WTC11 (cell line): ENCODE measurements at regions not wholly inside any gene's neighbourhood (a gene's known extent, or its start where the extent isn't known, plus 50 kb on each side); places are given as distances from the start of the nearest gene placed in this dataset.

Source experiments
- ATAC-seq: fragments of 200-7000 bp; cut with Tn5 transposase; 2 replicates; pipeline ENCODE4 v1.10.0; 2021; ENCODE audit warnings: mild to moderate bottlenecking, moderate library complexity
- CTCF ChIA-PET: fragments of 300-600 bp; sonication (Branson Sonifier 250); formaldehyde crosslinking; loops from one replicate; lab custom pipeline; 2021; ENCODE audit warnings: antibody characterized with exemption; lab: Charles Lee
- POLR2A ChIA-PET: fragments of 350-600 bp; sonication (Branson Sonifier 250); formaldehyde crosslinking; loops from one replicate; lab custom pipeline; 2021; ENCODE audit warnings: antibody characterized with exemption; lab: Charles Lee
- DNase-seq: peaks from one replicate; pipeline ENCODE4 v3.0.0; 2021; ENCODE audit warnings: low spot score
- H3K27ac Mint-ChIP-seq: 2 replicates; pipeline ENCODE4 v1.8.0; 2021; ENCODE audit warnings: mixed read lengths
- H3K27me3 Mint-ChIP-seq: 2 replicates; pipeline ENCODE4 v1.8.0; 2021; ENCODE audit warnings: low read depth, mild to moderate bottlenecking, moderate library complexity, mixed read lengths
- H3K36me3 Mint-ChIP-seq: 2 replicates; pipeline ENCODE4 v1.8.0; 2021; ENCODE audit warnings: mixed read lengths
- H3K4me1 Mint-ChIP-seq: 2 replicates; pipeline ENCODE4 v1.8.0; 2022; ENCODE audit warnings: mixed read lengths
- H3K4me3 Mint-ChIP-seq: 2 replicates; pipeline ENCODE4 v1.8.0; 2021; ENCODE audit warnings: mild to moderate bottlenecking, moderate library complexity, mixed read lengths
- H3K9me3 Mint-ChIP-seq: 2 replicates; pipeline ENCODE4 v1.8.0; 2021; ENCODE audit warnings: mixed read lengths
- ATF2 ChIP-seq: sonication (generic); formaldehyde crosslinking; IDR thresholded peaks from 2 replicates; pipeline ENCODE4 v1.8.1; 2022; ENCODE audit warnings: low read depth, missing genetic modification reagents, borderline replicate concordance
- ELF4 ChIP-seq: sonication (generic); formaldehyde crosslinking; IDR thresholded peaks from 2 replicates; pipeline ENCODE4 v1.8.1; 2022; ENCODE audit warnings: low read depth, mild to moderate bottlenecking, moderate library complexity, missing genetic modification reagents
- FOXJ3 ChIP-seq: sonication (generic); formaldehyde crosslinking; IDR thresholded peaks from 2 replicates; pipeline ENCODE4 v1.9.0; 2021; ENCODE audit warnings: missing genetic modification reagents, mild to moderate bottlenecking, borderline replicate concordance
- FOXP1 ChIP-seq: sonication (generic); formaldehyde crosslinking; IDR thresholded peaks from 2 replicates; pipeline ENCODE4 v1.8.0; 2022; ENCODE audit warnings: missing genetic modification reagents, mild to moderate bottlenecking, moderate library complexity, borderline replicate concordance
- GRHL2 ChIP-seq: fragments of 250-450 bp; sonication (Bioruptor Pico); IDR thresholded peaks from 2 replicates; pipeline ENCODE4 v1.8.0; 2022; ENCODE audit warnings: mild to moderate bottlenecking, moderate library complexity; ENCODE audit not compliant: insufficient replicate concordance, severe bottlenecking
- HMGA2 ChIP-seq: fragments of 250-450 bp; sonication (Bioruptor Pico); IDR thresholded peaks from 2 replicates; pipeline ENCODE4 v1.4.0; 2021; ENCODE audit warnings: mild to moderate bottlenecking, moderate library complexity
- NFE2L1 ChIP-seq: sonication (generic); formaldehyde crosslinking; IDR thresholded peaks from 2 replicates; pipeline ENCODE4 v1.8.1; 2023; ENCODE audit warnings: missing genetic modification reagents
- NR3C1 ChIP-seq: sonication (generic); formaldehyde crosslinking; conservative IDR thresholded peaks from 2 replicates; pipeline ENCODE4 v1.8.1; 2023; ENCODE audit warnings: low read depth, mild to moderate bottlenecking, missing genetic modification reagents
- ZNF138 ChIP-seq: sonication (generic); formaldehyde crosslinking; conservative IDR thresholded peaks from 2 replicates; pipeline ENCODE4 v1.8.1; 2022; ENCODE audit warnings: mild to moderate bottlenecking, moderate library complexity, missing genetic modification reagents
- ZNF423 ChIP-seq: fragments of 250-450 bp; sonication (Bioruptor Pico); IDR thresholded peaks from 2 replicates; pipeline ENCODE4 v2.1.2; 2022; ENCODE audit warnings: mild to moderate bottlenecking, moderate library complexity
- ZNF671 ChIP-seq: fragments of 250-450 bp; sonication (Bioruptor Pico); IDR thresholded peaks from 2 replicates; pipeline ENCODE4 v1.8.0; 2021; ENCODE audit warnings: mild to moderate bottlenecking
- TF ChIP-seq, protein P1 (sequence below): sonication (generic); formaldehyde crosslinking; conservative IDR thresholded peaks from 2 replicates; pipeline ENCODE4 v1.8.1; 2023; ENCODE audit warnings: mild to moderate bottlenecking, low read depth, missing genetic modification reagents, moderate library complexity
- TF ChIP-seq, protein P2 (sequence below): sonication (generic); formaldehyde crosslinking; IDR thresholded peaks from 2 replicates; pipeline ENCODE4 v1.8.0; 2022; ENCODE audit warnings: mild to moderate bottlenecking, missing genetic modification reagents
- TF ChIP-seq, protein P3 (sequence below): sonication (generic); formaldehyde crosslinking; IDR thresholded peaks from 2 replicates; pipeline ENCODE4 v1.8.0; 2023; ENCODE audit warnings: missing genetic modification reagents

DNA sequence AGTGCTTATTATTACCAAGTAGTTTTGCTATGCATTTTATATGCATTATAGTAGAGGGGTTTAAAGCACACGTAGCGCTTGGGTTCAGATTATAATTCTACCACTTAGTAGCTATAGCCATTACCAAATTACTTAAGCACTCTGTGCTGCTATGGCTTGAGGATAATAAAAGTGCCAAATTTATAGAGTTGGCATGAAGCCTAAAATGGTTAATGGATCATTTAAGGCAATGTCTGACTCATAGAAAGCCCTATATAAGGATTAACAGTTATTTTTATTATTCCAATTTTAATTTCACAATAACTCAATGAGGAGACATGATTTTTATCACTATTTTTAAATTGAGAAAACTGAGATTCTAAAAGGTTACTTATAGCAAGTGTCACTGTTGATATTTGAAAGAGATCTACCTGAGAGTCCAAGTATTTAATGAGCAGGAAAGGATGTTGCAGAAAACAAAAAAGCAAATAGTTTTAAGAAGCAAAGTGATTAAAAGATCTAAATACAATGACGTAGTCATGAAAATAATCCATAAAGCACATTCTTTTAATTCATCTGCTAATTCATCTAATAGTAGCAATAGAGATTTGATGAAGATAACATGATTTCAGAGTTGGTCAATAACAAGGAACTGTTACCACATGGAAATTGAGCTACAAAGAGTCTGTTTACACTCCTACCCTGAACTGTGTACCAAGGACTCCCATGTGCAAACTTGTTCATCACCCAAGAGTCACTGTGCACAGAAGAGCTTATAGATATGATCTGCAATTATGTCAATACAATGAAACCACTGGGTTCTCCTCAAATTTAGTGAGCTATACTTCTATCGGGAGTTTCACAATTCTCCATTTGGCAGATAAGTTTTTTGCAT, 78.8 kb upstream of the DTNA start:
- Mint-ChIP-seq H3K4me1 (peaks cover 18% of the 10 kb centered on the region), H3K27ac (no peak overlapping the region), H3K9me3 (no peaks in the 10 kb centered on the region), H3K4me3 (no peak overlapping the region), H3K27me3 (no peaks in the 10 kb centered on the region), H3K36me3 (no peaks in the 10 kb centered on the region)
- no peak for DNase-seq
- no peak for ATAC-seq
- no peak for TF ChIP-seq HMGA2
- no peak for TF ChIP-seq FOXP1 (CRISPR knock-in tag)
- ChIA-PET CTCF (interaction anchor here (0.9 to 3.9 kb wide), 2 partner anchors 16 to 30 kb away, joined by 3 to 22 read pairs; no protein-coding TSS in a partner anchor), POLR2A (no interaction called here)

DNA sequence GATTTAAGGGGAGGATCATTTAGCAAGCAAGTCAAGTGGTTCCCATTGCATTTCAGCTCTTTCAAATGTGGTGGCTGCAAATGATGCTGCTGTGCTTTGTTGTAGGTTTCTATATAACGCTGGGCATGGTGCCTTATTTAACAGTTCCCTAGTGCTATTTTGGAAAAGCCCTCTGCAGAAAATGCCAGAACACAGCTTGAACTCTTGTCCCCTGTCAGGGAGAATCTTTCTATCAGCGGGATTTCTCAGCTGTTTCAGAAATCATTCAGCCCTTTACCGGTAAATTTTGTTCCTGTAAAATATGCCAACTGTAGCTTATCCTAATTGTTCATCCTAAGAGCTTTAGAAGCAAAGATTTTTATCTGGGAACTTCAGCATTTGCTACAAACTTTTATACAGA, 77.8 kb upstream of the DTNA start:
- ChIA-PET POLR2A (no interaction called here), CTCF (interaction anchor here (0.9 to 3.9 kb wide), 2 partner anchors 15 to 29 kb away, joined by 3 to 22 read pairs; no protein-coding TSS in a partner anchor)
- no peak for DNase-seq
- Mint-ChIP-seq H3K4me1 (peaks cover 18% of the 10 kb centered on the region), H3K36me3 (no peaks in the 10 kb centered on the region), H3K4me3 (no peak overlapping the region)
- ATAC-seq, result peak; percentile 50
- no peak for TF ChIP-seq ZNF138
- TF ChIP-seq, all 79 proteins: peak for 0
- H3K27ac Mint-ChIP-seq, result no peak overlapping the region
- H3K9me3 Mint-ChIP-seq, result no peaks in the 10 kb centered on the region
- no peaks in the 10 kb centered on the region for H3K27me3 Mint-ChIP-seq

DNA sequence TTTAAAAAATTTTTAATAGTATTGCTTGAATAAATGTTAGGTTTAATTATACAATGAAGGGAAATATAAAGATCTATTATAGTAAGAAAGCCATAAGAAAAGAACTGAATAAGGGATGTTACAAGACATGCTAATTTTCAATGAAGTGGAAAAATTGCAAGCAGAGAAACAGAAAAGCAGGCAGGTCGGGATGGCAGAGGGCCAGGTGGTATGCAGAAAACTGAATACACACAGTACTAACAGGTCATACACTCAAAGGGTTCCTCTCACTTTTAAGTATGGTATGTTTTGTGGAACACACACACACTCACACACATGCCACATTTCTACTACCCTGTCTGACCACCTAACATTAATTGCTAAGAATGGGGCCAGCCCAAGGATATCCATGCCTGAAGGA, 76.7 kb upstream of the DTNA start:
- ChIA-PET POLR2A (no interaction called here), CTCF (interaction anchor here (1.2 kb wide), 1 partner anchor 28 kb away, joined by 4 read pairs; no protein-coding TSS in a partner anchor)
- H3K9me3 Mint-ChIP-seq, result no peaks in the 10 kb centered on the region

More for the DNA sequence above, 76.7 kb upstream of the DTNA start:
- Mint-ChIP-seq H3K4me3 (no peak overlapping the region), H3K27me3 (no peaks in the 10 kb centered on the region), H3K4me1 (peaks cover 18% of the 10 kb centered on the region), H3K27ac (no peak overlapping the region)
- DNase-seq (no peak), ATAC-seq (no peak)
- no peak for TF ChIP-seq NFE2L1
- TF ChIP-seq, protein P1, sequence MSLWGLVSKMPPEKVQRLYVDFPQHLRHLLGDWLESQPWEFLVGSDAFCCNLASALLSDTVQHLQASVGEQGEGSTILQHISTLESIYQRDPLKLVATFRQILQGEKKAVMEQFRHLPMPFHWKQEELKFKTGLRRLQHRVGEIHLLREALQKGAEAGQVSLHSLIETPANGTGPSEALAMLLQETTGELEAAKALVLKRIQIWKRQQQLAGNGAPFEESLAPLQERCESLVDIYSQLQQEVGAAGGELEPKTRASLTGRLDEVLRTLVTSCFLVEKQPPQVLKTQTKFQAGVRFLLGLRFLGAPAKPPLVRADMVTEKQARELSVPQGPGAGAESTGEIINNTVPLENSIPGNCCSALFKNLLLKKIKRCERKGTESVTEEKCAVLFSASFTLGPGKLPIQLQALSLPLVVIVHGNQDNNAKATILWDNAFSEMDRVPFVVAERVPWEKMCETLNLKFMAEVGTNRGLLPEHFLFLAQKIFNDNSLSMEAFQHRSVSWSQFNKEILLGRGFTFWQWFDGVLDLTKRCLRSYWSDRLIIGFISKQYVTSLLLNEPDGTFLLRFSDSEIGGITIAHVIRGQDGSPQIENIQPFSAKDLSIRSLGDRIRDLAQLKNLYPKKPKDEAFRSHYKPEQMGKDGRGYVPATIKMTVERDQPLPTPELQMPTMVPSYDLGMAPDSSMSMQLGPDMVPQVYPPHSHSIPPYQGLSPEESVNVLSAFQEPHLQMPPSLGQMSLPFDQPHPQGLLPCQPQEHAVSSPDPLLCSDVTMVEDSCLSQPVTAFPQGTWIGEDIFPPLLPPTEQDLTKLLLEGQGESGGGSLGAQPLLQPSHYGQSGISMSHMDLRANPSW (CRISPR knock-in tag), result no peak
- TF ChIP-seq GRHL2 (CRISPR knock-in tag), result no peak
- no peak for TF ChIP-seq ZNF671
- TF ChIP-seq FOXJ3 (CRISPR knock-in tag), result no peak
- TF ChIP-seq, protein P2, sequence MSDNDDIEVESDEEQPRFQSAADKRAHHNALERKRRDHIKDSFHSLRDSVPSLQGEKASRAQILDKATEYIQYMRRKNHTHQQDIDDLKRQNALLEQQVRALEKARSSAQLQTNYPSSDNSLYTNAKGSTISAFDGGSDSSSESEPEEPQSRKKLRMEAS (CRISPR knock-in tag), result no peak
- TF ChIP-seq NR3C1, result no peak
- TF ChIP-seq ZNF423, result no peak
- TF ChIP-seq ATF2, result no peak
- TF ChIP-seq, protein P3, sequence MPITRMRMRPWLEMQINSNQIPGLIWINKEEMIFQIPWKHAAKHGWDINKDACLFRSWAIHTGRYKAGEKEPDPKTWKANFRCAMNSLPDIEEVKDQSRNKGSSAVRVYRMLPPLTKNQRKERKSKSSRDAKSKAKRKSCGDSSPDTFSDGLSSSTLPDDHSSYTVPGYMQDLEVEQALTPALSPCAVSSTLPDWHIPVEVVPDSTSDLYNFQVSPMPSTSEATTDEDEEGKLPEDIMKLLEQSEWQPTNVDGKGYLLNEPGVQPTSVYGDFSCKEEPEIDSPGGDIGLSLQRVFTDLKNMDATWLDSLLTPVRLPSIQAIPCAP (CRISPR knock-in tag), result no peak
- no peak for TF ChIP-seq ELF4
- TF ChIP-seq, all 79 proteins: peak for 0
- H3K36me3 Mint-ChIP-seq, result no peaks in the 10 kb centered on the region
